Hematopoietic multipotent progenitor cell treated with erythropoietin and hydrocortisone succinate and interleukin-3 and kit ligand, for 8 days (in vitro differentiated cells): ENCODE measurements at regions not wholly inside any gene's neighbourhood (a gene's known extent, or its start where the extent isn't known, plus 50 kb on each side); places are given as distances from the start of the nearest gene placed in this dataset.

Experiments used
- DNase-seq: peaks from one replicate; pipeline ENCODE4 v3.0.0-alpha.2; 2015

- no peak for DNase-seq
These were observed 178.7 kb downstream of the SPRY1 start for GRCh38 chr4:123575291-123575690.

GRCh38 chr4:123577225-123577906 is 180.8 kb downstream of the SPRY1 start:
- no peak for DNase-seq

- DNase-seq: no peak
These were observed 181.9 kb downstream of the SPRY1 start for GRCh38 chr4:123578276-123579029.

- DNase-seq: no peak
These were observed 183.4 kb downstream of the SPRY1 start for GRCh38 chr4:123579961-123580360.

- no peak for DNase-seq
These were observed 184.5 kb downstream of the SPRY1 start for GRCh38 chr4:123580981-123581664.

- no peak for DNase-seq
These were observed 185.2 kb downstream of the SPRY1 start for GRCh38 chr4:123581802-123582201.

- no peak for DNase-seq
These were observed 186.4 kb downstream of the SPRY1 start for GRCh38 chr4:123583043-123583442.

GRCh38 chr4:123585111-123585510 is 188.5 kb downstream of the SPRY1 start:
- DNase-seq: no peak

- DNase-seq: peak; percentile 91
These were observed 191.4 kb downstream of the SPRY1 start for GRCh38 chr4:123587983-123588494.

GRCh38 chr4:123588631-123589241 is 192.1 kb downstream of the SPRY1 start:
- DNase-seq: no peak

GRCh38 chr4:123589301-123589700 is 192.7 kb downstream of the SPRY1 start:
- no peak for DNase-seq

- DNase-seq: no peak
These were observed 195.3 kb downstream of the SPRY1 start for GRCh38 chr4:123591875-123592274.

GRCh38 chr4:123593655-123594054 is 197.1 kb downstream of the SPRY1 start:
- peak; percentile 54 for DNase-seq

GRCh38 chr4:123596805-123597204 is 200.2 kb downstream of the SPRY1 start:
- no peak for DNase-seq

GRCh38 chr4:123597586-123597985 is 201.0 kb downstream of the SPRY1 start:
- DNase-seq: no peak

- no peak for DNase-seq
These were observed 201.7 kb downstream of the SPRY1 start for GRCh38 chr4:123598331-123598730.

- DNase-seq: peak; percentile 40
These were observed 202.7 kb downstream of the SPRY1 start for GRCh38 chr4:123599061-123599919.

GRCh38 chr4:123599920-123600810 is 203.6 kb downstream of the SPRY1 start:
- peak; percentile 98 for DNase-seq

GRCh38 chr4:123600987-123601904 is 204.7 kb downstream of the SPRY1 start:
- DNase-seq: peak; percentile 35

- DNase-seq: no peak
These were observed 205.4 kb downstream of the SPRY1 start for GRCh38 chr4:123602007-123602406.
